ENCODE measurements at regions not wholly inside any gene's neighbourhood (a gene's known extent, or its start where the extent isn't known, plus 50 kb on each side); places are given as distances from the start of the nearest gene placed in this dataset.

DNA sequence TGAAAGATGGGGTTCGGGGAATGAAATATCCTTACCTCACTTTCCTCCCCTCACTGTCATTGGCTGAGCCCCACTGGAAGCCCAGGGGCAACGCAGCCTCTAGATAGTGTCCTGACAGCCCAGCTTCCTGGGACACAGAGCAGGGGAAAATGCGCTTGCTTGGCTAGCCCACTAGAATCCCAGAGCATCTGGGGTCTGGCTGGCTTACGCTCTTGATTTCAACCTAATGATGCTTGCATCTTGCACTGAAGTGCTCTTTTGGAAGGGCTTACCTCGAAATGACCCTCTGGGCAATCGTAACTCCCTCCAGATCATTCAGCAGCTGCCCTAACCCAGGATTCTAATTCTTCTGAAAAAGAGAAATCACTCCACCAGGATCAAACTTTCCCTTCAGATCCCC, 147.6 kb downstream of the SOX9 start:
- Histone ChIP-seq H3K79me2 (ENCODE audit: control insufficient read depth, insufficient read depth, low read length) (no peaks in the 10 kb centered on the region), H3K36me3 (ENCODE audit: control insufficient read depth in 2 of 2, extremely low read depth in 1 of 2, insufficient read depth in 2 of 2, low read length in 2 of 2) (no peaks in the 10 kb centered on the region), H3K9ac (replicated peaks; ENCODE audit: extremely low read depth, insufficient read depth, low read length) (no peak overlapping the region), H3K9me1 (replicated peaks; ENCODE audit: control insufficient read depth, extremely low read depth, insufficient read depth, low read length) (no peaks in the 10 kb centered on the region), H3K4me3 (replicated peaks in 1 of 3; ENCODE audit: insufficient read depth in 1 of 3, low read depth in 1 of 3, low read length in 3 of 3) (no peak overlapping the region), H3K27ac (ENCODE audit: insufficient read depth, low read depth, low read length) (no peak overlapping the region), H3K4me2 (ENCODE audit: insufficient read depth, low read length) (no peak overlapping the region), H3K9me3 (replicated peaks; ENCODE audit: control insufficient read depth, insufficient read depth, low read length) (peaks cover 4% of the 10 kb centered on the region), H4K20me1 (replicated peaks; ENCODE audit: control insufficient read depth, extremely low read depth, insufficient read depth, low read length) (no peaks in the 10 kb centered on the region), H2AFZ (ENCODE audit: low read depth, low read length) (no peak overlapping the region), H3K27me3 (ENCODE audit: control insufficient read depth in 2 of 2, insufficient read depth in 2 of 2, low read length in 2 of 2) (no peaks in the 10 kb centered on the region), H3K4me1 (ENCODE audit: control insufficient read depth, extremely low read depth, insufficient read depth, low read length) (no peaks in the 10 kb centered on the region)
- no TSS peak for BruUV-seq (replicated peaks)
- CTCF ChIA-PET, result no interaction called here
- intact Hi-C loops (cut with micrococcal nuclease) (no loop called here), dilution Hi-C loops (cut with MboI; ENCODE audit: extremely low pct_ligation_motif_present, low sequenced_read_pairs) (no loop called here)
- FAIRE-seq, result no peak
- POLR2A ChIA-PET, result no interaction called here
- TF ChIP-seq GATA2 (IDR thresholded peaks at IDR 0.05; ENCODE audit: insufficient read depth, insufficient read length, low read depth, low read length), result no peak
- TF ChIP-seq FOS (IDR thresholded peaks at IDR 0.05; ENCODE audit: borderline replicate concordance, insufficient read depth, low read length), result no peak
- TF ChIP-seq, protein P1, sequence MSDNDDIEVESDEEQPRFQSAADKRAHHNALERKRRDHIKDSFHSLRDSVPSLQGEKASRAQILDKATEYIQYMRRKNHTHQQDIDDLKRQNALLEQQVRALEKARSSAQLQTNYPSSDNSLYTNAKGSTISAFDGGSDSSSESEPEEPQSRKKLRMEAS (IDR thresholded peaks at IDR 0.05; ENCODE audit: insufficient read depth, insufficient read length), result no peak
- TF ChIP-seq, protein P2, sequence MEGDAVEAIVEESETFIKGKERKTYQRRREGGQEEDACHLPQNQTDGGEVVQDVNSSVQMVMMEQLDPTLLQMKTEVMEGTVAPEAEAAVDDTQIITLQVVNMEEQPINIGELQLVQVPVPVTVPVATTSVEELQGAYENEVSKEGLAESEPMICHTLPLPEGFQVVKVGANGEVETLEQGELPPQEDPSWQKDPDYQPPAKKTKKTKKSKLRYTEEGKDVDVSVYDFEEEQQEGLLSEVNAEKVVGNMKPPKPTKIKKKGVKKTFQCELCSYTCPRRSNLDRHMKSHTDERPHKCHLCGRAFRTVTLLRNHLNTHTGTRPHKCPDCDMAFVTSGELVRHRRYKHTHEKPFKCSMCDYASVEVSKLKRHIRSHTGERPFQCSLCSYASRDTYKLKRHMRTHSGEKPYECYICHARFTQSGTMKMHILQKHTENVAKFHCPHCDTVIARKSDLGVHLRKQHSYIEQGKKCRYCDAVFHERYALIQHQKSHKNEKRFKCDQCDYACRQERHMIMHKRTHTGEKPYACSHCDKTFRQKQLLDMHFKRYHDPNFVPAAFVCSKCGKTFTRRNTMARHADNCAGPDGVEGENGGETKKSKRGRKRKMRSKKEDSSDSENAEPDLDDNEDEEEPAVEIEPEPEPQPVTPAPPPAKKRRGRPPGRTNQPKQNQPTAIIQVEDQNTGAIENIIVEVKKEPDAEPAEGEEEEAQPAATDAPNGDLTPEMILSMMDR (IDR thresholded peaks at IDR 0.05; ENCODE audit: extremely low read depth in 1 of 2, insufficient read depth in 1 of 2, low read depth in 1 of 2, low read length in 2 of 2), result no peak
- TF ChIP-seq JUN (IDR thresholded peaks at IDR 0.05; ENCODE audit: borderline replicate concordance, insufficient read depth, insufficient read length, low read depth), result no peak
- TF ChIP-seq EZH2 (IDR thresholded peaks at IDR 0.05; ENCODE audit: borderline replicate concordance, low read depth, low read length, severe bottlenecking), result no peak
- TF ChIP-seq POLR2A (IDR thresholded peaks at IDR 0.05; ENCODE audit: low read depth, low read length), result no peak
- no peak for TF ChIP-seq POLR2AphosphoS5 (IDR thresholded peaks at IDR 0.05; ENCODE audit: insufficient read depth, low read depth, low read length)
- TF ChIP-seq MYC (IDR thresholded peaks at IDR 0.05; ENCODE audit: low read depth, low read length), result no peak
- no peak for DNase-seq (ENCODE audit: low read depth, low spot score)
